Suprapubic skin (tissue), 4 donors: ENCODE measurements at regions not wholly inside any gene's neighbourhood (a gene's known extent, or its start where the extent isn't known, plus 50 kb on each side); places are given as distances from the start of the nearest gene placed in this dataset.

Experiments used
- POLR2A ChIP-seq, 2 donors: fragments of 450-650 bp; IDR thresholded peaks; one replicate each; pipeline ENCODE4 v1.6.1; 2017; ENCODE audit warnings: antibody characterized with exemption in 2 of 2, mild to moderate bottlenecking in 2 of 2, moderate library complexity in 2 of 2
- POLR2AphosphoS5 ChIP-seq, 3 donors: sonication (generic); formaldehyde crosslinking; IDR thresholded peaks; one replicate each; pipeline ENCODE4 v1.6.1; 2017; ENCODE audit warnings: antibody characterized with exemption in 3 of 3
- TF ChIP-seq, protein P1 (sequence below), 2 donors: fragments of 200-600 bp in 1 of 2; fragments of 450-650 bp in 1 of 2; sonication (generic) in 1 of 2; IDR thresholded peaks; one replicate each; pipeline ENCODE4 v1.5.1; 2016 to 2019; ENCODE audit warnings: antibody characterized with exemption in 2 of 2, mild to moderate bottlenecking in 1 of 2, moderate library complexity in 1 of 2

DNA sequence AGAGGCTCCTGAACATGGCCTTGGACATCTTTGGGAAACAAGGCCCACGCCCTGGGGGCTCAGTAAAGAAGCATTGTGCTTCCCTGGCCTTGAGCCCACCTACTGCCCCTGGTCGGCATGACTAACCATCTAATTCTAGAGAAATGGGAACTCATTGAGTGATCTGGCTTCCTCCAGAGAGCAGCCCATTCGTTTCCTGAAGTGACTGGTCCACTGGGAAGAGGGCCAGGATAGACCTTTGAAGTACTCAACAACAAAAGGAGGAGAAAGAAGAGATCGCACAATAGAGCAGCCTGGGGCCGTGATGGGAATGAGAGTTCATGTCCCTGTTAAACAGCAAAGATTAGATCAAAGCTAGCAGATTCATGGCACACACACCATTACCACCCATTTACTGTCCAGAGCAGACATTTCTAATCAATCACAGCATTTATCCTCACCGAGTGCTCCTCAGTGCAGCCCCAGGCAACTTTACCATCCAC lies 514.4 kb upstream of the PROK2 start:
- TF ChIP-seq POLR2A (IDR thresholded peaks at IDR 0.05): no peak
- TF ChIP-seq, protein P1, sequence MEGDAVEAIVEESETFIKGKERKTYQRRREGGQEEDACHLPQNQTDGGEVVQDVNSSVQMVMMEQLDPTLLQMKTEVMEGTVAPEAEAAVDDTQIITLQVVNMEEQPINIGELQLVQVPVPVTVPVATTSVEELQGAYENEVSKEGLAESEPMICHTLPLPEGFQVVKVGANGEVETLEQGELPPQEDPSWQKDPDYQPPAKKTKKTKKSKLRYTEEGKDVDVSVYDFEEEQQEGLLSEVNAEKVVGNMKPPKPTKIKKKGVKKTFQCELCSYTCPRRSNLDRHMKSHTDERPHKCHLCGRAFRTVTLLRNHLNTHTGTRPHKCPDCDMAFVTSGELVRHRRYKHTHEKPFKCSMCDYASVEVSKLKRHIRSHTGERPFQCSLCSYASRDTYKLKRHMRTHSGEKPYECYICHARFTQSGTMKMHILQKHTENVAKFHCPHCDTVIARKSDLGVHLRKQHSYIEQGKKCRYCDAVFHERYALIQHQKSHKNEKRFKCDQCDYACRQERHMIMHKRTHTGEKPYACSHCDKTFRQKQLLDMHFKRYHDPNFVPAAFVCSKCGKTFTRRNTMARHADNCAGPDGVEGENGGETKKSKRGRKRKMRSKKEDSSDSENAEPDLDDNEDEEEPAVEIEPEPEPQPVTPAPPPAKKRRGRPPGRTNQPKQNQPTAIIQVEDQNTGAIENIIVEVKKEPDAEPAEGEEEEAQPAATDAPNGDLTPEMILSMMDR (IDR thresholded peaks at IDR 0.05): no peak
- no peak for TF ChIP-seq POLR2AphosphoS5 (IDR thresholded peaks at IDR 0.05)
